ENCODE measurements at regions not wholly inside any gene's neighbourhood (a gene's known extent, or its start where the extent isn't known, plus 50 kb on each side); places are given as distances from the start of the nearest gene placed in this dataset.

DNA sequence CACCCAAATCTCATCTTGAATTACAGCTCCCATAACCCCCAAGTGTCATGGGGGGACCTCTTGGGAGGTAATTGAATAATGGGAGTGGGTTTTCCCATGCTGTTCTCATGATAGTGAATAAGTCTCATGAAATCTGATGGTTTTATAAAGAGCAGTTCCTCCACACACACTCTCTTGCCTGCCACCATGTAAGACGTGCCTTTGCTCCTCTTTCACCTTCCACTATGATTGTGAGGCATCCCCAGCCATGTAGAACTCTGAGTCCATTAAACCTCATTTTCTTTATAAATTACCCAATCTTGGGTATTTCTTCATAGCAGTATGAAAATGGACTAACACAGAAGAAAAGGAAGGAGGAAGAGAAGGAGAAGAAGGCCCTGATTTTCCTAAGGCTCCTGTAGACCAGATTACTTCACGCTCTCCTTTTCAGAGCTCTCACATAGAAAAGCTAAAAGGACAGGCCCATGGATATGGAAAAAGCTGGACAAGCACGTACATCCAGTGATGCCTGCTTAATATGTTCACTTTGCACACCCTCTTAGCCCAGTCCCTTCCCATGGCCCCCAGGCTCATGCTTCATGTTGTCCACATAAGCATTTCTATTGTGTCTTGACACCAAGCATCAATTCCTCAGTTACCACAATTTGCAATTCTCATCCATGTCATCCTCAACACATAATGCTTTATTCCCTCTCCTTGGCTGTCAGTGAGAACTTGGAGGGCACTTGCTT lies 354.8 kb downstream of the CD83 start:
- Mint-ChIP-seq H3K9me3 (peaks cover 8% of the 10 kb centered on the region), H3K4me3 (no peak overlapping the region), H3K4me1 (peaks cover 21% of the 10 kb centered on the region), H3K27ac (ENCODE audit: unreplicated experiment) (no peak overlapping the region), H3K36me3 (ENCODE audit: low read depth) (peaks cover 2% of the 10 kb centered on the region), H3K27me3 (ENCODE audit: low read depth) (no peaks in the 10 kb centered on the region)
- no peak for DNase-seq (ENCODE audit: low read depth, low spot score)
- TF ChIP-seq, protein P1, sequence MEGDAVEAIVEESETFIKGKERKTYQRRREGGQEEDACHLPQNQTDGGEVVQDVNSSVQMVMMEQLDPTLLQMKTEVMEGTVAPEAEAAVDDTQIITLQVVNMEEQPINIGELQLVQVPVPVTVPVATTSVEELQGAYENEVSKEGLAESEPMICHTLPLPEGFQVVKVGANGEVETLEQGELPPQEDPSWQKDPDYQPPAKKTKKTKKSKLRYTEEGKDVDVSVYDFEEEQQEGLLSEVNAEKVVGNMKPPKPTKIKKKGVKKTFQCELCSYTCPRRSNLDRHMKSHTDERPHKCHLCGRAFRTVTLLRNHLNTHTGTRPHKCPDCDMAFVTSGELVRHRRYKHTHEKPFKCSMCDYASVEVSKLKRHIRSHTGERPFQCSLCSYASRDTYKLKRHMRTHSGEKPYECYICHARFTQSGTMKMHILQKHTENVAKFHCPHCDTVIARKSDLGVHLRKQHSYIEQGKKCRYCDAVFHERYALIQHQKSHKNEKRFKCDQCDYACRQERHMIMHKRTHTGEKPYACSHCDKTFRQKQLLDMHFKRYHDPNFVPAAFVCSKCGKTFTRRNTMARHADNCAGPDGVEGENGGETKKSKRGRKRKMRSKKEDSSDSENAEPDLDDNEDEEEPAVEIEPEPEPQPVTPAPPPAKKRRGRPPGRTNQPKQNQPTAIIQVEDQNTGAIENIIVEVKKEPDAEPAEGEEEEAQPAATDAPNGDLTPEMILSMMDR (conservative IDR thresholded peaks at IDR 0.05): no peak

DNA sequence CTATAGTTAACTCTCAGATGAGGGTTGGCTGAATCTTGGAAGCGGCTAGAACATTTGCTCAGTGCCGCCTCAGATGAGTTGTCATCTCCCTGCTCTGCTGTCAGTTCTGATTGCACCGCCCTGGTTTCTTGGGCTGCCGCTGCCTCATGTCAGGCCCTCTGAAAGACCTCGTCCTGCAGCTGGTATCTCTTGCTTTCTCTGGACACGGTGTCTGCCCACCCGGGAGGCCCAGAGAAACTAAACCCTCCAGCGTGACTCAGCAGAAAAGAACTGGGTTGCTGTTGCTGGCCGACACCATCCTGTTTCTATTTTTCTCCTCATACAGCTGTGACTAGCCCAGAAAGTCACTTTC lies 355.4 kb downstream of the CD83 start:
- DNase-seq (ENCODE audit: low read depth, low spot score): no peak
- H3K27me3 Mint-ChIP-seq (ENCODE audit: low read depth): no peaks in the 10 kb centered on the region
- H3K4me1 Mint-ChIP-seq: peaks cover 15% of the 10 kb centered on the region
- peaks cover 6% of the 10 kb centered on the region for H3K9me3 Mint-ChIP-seq
- TF ChIP-seq, protein P1 (conservative IDR thresholded peaks at IDR 0.05): no peak
- peaks cover 2% of the 10 kb centered on the region for H3K36me3 Mint-ChIP-seq (ENCODE audit: low read depth)
- H3K4me3 Mint-ChIP-seq: no peak overlapping the region
- peak overlapping the region; percentile 68 for H3K27ac Mint-ChIP-seq (ENCODE audit: unreplicated experiment)

DNA sequence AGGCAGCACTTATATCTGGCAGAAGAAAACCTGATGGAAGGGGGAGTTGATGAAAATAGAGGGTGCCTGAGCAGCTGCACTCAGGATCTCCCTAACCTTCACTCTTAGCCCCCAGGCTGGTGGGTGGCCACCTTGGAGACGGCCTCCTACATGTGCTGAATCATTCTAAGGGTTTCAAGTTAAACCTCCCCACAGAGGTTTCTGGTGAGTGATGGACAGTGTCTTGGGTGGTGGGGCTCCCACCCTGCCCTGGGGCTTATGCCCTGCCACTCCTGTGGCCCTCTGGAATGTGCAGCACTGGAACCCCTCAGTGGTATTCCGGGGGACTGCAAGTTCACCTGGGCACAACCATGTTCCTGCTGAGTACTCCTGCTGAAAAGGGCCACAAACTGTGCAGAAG lies 357.2 kb downstream of the CD83 start:
- H3K36me3 Mint-ChIP-seq (ENCODE audit: low read depth): peaks cover 3% of the 10 kb centered on the region
- no peak overlapping the region for H3K4me3 Mint-ChIP-seq
- no peak overlapping the region for H3K27ac Mint-ChIP-seq (ENCODE audit: unreplicated experiment)
- TF ChIP-seq, protein P1 (conservative IDR thresholded peaks at IDR 0.05): no peak
- H3K4me1 Mint-ChIP-seq: peaks cover 5% of the 10 kb centered on the region
- DNase-seq (ENCODE audit: low read depth, low spot score): no peak
- no peaks in the 10 kb centered on the region for H3K27me3 Mint-ChIP-seq (ENCODE audit: low read depth)
- H3K9me3 Mint-ChIP-seq: no peaks in the 10 kb centered on the region

DNA sequence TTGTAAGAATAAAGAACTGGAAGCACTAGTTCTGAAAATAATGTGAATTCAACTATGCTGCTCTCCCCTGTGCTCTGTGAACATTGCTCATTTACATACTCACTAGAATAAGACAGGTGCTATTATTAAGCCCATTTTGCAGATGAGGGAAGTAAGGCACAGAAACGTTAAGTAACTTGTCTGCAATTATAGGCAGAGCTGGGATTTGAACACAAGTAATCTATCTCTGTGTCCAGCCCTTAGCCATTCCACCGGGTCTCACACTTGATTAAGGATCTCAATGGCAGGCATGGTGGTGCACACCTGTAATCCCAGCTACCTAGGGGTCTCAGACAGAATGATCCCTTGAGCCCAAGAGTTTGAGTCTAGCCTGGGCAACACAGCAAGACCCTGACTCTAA lies 357.7 kb downstream of the CD83 start:
- Mint-ChIP-seq H3K9me3 (no peaks in the 10 kb centered on the region), H3K27ac (ENCODE audit: unreplicated experiment) (no peak overlapping the region), H3K4me1 (peaks cover 5% of the 10 kb centered on the region), H3K27me3 (ENCODE audit: low read depth) (no peaks in the 10 kb centered on the region), H3K36me3 (ENCODE audit: low read depth) (peaks cover 3% of the 10 kb centered on the region), H3K4me3 (no peak overlapping the region)
- TF ChIP-seq, protein P1 (conservative IDR thresholded peaks at IDR 0.05): no peak
- no peak for DNase-seq (ENCODE audit: low read depth, low spot score)

DNA sequence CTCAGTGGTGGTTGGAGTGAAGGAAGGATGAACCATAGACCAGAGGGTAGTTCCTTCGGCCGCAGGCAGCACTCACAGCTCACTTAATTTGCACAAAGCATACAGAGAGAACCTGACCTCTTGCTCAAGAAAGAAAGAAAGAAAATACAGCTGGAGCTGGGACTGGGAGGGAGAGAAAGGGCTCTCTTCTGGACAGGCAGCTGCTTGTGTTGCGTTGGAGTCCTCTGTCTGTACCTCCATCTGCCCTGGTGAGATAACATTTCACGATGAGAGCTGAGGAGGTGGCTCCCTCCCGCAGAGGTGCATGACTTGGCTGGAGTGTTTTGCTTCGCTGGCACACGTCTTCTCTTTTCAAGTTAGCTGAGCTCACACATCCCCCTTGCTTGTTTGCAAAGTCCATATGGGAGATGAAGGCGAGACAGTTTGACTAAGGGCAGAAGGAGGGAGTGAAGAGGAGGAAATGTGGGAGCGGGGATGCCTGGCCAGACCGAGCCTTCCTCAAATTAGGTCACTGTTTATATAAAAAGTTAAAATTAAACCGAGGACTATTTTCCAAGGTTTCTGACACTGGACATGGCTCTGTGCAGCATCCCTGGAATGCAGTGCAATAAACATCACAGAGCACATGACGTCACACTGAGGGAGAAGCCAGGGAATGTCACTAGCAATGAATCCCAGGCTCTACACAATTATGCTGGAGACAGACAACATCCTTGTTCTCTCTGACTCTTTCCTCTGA lies 359.4 kb downstream of the CD83 start:
- no peaks in the 10 kb centered on the region for H3K9me3 Mint-ChIP-seq
- no peak for DNase-seq (ENCODE audit: low read depth, low spot score)
- TF ChIP-seq, protein P1 (conservative IDR thresholded peaks at IDR 0.05): no peak
- H3K36me3 Mint-ChIP-seq (ENCODE audit: low read depth): peaks cover 3% of the 10 kb centered on the region
- H3K4me3 Mint-ChIP-seq: no peak overlapping the region
- no peaks in the 10 kb centered on the region for H3K27me3 Mint-ChIP-seq (ENCODE audit: low read depth)
- no peak overlapping the region for H3K27ac Mint-ChIP-seq (ENCODE audit: unreplicated experiment)
- H3K4me1 Mint-ChIP-seq: peaks cover 5% of the 10 kb centered on the region
